Right ventricle myocardium superior (tissue), 1 donor: ENCODE measurements at regions not wholly inside any gene's neighbourhood (a gene's known extent, or its start where the extent isn't known, plus 50 kb on each side); places are given as distances from the start of the nearest gene placed in this dataset.

Source experiments
- ATAC-seq: fragments of 200-7000 bp; cut with Tn5 transposase; one replicate; pipeline ENCODE4 v1.9.1; 2020; ENCODE audit warnings: mild to moderate bottlenecking; ENCODE audit not compliant: poor library complexity
- DNase-seq: peaks from one replicate; pipeline ENCODE4 v3.0.0-alpha.2; 2020
- intact Hi-C: fragments of 100-400 bp; cut with DNase I; formaldehyde crosslinking; loops from one replicate; pipeline ENCODE4 v1.11.2; 2022
- donor health status: DM: no; HTN: yes; CAD: no; lungs with severe emphysema.

DNA sequence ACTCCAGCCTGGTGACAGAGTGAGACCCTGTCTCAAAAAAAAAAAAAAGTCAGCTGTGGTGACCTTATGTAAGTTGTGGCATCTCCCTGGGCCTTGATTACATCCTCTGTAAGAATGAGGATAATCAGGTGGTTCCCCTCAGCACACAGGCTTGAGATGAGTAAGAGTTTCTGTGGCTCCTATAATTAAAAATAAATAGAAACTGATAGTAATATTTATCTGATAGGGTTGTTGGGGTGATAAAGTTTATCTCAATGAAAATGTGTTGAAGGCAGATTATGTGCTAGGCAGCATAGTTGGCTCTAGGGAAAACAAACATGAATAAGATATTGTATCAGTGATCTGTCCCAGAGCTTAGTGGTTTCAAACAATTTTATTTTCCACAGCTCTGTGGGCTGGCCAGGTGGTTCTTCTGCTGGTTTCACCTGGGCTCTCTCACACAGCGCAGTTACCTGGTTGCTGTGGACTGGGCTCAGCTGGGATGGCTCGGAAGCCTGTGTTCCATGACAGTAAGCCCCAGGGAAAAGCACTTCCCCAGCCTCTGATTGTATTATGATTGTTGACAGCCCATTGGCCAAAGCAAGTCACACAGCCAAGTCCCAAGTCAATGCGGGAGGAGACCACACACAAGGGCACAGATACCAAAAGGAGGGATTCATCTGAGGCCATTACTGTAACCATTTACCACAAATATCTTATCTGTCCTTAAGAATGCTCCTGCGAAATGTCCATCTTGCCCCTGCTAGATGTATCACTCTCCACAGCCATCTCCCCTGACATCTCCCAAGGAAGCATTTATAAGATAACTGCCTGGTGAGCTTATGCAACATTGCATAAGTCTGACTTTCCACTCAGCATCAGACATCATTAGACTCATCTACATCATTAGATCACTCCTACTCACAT lies 151.7 kb downstream of the NUAK1 start:
- intact Hi-C loops = loop anchor here (10.0 kb wide), 1 partner anchor 138 kb away; no protein-coding TSS in a partner anchor
- DNase-seq (no peak), ATAC-seq (no peak)

DNA sequence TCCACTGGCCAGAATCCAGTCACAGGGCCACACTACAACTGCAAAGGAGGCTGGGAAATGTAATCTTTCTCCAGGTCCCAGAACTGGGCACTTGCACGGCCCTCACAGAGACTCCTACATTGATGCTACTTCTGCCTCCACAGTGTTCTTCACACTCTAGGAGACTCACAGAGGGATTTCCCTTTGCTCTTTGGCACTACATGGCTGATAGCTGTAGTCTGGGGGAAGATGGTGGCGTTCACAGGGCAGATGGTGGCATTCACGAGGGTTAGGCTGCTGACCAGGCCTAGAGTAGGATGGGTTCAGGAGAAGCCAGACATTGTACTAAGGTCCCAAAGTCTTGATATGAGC lies 151.1 kb downstream of the NUAK1 start:
- ATAC-seq (no peak), DNase-seq (no peak)
- intact Hi-C loops = loop anchor here (10.0 kb wide), 1 partner anchor 137 kb away; no protein-coding TSS in a partner anchor

GRCh38 chr12:105992849-105993740 lies 145.7 kb downstream of the NUAK1 start:
- intact Hi-C loops = no loop called here
- ATAC-seq = peak; percentile 58
- DNase-seq = no peak

DNA sequence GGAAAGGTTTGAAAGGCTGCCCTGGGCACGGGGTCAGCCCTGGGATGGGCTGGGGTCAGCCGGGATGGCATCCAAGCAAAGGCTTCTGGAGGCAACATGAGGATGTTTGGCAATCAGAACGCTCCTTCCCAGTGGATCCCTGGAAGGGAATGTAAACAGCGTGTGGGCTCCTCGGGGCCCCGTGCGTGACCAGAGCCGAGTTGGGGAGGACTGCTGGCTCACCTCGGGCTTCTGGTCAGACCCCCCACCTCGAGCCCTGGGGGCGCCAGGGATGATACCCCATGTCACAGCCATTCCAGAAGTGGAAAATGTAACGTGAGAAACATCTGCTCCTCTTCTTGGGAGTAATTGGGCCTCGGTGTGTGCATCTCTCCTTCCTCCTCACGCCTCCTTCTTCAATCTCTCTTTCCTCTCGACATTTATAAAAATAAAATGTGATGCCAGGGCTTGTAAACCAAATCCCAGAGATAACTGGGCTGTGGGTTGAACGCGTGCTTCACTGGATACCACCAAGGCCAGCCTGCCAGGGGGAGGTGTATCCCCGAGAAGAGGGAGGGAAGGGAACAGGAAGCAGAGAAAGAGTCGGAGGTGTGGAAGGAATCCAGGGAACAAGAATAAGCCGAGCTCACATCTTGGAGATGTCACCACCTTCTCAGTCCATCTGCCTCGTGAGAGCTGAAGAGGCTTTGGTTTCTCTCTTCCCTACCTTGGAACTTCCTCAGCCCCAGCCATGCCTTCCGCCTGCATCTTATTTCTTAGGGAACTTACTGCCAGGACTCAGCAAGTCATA lies 144.8 kb downstream of the NUAK1 start:
- intact Hi-C loops = no loop called here
- DNase-seq (no peak), ATAC-seq (no peak)

DNA sequence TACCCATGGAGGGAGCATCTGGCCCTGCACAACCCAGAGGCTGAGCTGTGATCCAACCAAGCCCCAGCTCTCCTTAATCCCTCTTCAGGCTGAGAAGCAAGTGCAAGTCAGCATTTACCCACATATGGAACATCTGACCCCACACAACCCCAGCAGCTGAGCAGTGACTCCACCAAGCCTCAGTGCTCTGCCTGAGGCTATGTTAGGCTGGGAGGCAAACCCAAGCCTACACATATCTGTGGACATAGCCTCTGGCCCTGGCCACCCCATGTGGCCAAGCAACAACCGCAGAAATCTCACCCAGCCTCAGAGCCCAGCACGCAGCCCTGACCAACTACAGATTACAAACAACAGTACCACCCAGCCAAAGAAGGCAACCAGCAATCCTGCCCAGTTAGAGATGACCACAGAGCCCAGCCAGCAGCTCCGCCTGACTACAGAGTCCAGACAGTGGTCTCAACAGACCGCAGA lies 142.8 kb downstream of the NUAK1 start:
- DNase-seq (no peak), ATAC-seq (no peak)
- intact Hi-C loops = no loop called here

- no peak for DNase-seq
- no peak for ATAC-seq
- intact Hi-C loops = no loop called here
These were observed 140.2 kb downstream of the NUAK1 start for GRCh38 chr12:105998561-105998960.

DNA sequence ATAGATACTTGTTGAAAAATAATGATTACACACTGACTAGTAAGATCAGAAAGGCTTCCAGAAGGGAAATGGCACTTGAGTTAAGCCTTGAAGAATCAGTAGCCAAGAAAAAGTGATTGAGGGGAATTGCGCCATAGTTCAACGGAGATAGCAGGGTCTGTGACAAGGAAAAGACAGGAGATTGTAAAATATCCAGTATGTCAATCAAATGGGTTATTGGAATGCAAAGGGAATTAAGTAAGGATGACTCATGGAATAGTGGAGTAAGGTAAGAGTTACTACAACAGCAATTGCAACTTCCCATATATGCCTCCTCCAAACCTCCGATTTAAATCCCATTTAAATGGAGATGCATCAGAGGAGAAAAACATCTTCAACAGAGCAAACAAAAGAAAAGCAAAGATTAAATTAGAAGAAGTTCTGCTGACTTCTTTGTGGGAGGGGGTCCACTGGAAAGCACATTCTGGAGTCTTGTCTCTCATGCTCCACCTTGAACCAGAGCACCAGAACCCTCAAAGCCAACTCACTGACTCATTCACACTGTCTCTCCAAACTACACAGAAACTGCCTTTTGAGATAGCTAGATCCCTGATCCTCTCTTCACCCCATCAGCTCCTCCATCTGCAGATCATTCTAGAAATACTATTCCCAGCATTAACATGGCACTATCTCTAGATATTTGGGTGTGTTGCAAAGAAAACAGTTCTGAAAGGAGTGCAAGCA lies 138.2 kb downstream of the NUAK1 start:
- DNase-seq (no peak), ATAC-seq (no peak)
- intact Hi-C loops = no loop called here

- DNase-seq (no peak), ATAC-seq (no peak)
- intact Hi-C loops = no loop called here
These were observed 137.5 kb downstream of the NUAK1 start for GRCh38 chr12:106001105-106001836.

DNA sequence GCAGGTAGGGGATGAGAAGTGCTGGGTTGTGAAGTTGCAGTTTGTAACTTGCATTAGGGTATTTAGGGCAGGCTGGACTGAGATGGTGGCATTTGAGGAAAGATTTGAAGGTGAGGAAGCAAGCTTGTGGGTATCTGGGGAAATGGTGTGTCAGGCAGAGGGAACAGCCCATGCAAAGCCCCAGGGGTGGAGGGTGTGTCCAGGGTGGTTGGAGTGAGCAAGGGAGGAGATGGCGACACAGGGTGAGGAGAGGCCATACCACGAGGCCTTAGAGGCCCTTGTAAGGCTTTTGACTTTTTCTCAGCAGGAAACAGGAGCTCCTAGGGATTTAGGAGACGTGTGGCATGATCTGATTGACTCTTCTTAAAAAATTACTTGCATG lies 136.9 kb downstream of the NUAK1 start:
- no peak for ATAC-seq
- no peak for DNase-seq
- intact Hi-C loops = no loop called here

DNA sequence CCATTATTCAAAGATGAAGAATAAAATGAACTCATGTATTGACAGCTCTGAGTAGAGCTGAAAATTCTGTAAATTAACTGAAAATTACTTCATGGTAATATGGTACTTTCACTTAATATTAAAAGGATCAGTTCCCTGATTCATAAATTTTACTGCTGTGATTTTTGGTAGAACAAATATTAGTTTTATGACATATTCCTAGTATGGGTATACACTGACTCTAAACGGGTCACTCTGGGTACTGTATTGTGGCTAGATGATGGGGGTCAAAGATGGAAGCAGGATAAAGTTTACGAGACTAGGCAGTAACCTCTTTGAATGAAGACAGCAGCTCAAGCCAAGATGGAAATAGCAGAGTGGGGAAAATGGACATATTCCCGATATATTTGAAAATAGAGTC lies 135.5 kb downstream of the NUAK1 start:
- intact Hi-C loops = no loop called here
- ATAC-seq = no peak

GRCh38 chr12:106004289-106004688 lies 134.5 kb downstream of the NUAK1 start:
- intact Hi-C loops = no loop called here
- ATAC-seq = no peak

More for the DNA sequence above, 135.5 kb downstream of the NUAK1 start:
- DNase-seq = no peak

GRCh38 chr12:106006382-106006781 lies 132.4 kb downstream of the NUAK1 start:
- no peak for ATAC-seq
- intact Hi-C loops = no loop called here
- DNase-seq = no peak

More at GRCh38 chr12:106004289-106004688, 134.5 kb downstream of the NUAK1 start:
- DNase-seq = no peak

DNA sequence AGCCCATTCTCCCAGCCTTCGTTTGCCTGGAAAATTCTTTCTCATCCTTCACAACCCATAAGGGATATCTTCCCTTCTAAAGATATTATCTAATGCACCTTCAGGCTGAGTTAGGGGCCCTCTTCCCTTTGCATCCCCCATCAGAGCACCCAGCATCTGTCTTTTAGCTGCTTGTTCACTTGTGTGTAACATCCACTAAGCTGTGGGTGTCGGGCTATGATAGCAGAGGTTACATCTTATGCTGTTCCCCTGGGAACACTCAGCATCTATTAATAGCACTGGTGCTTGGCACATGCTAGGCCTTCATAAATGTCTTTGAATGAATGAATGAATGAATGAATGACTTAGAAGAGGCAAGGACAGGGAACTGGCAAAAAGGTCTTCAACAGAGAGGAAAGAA lies 131.8 kb downstream of the NUAK1 start:
- ATAC-seq (no peak), DNase-seq (no peak)
- intact Hi-C loops = no loop called here

DNA sequence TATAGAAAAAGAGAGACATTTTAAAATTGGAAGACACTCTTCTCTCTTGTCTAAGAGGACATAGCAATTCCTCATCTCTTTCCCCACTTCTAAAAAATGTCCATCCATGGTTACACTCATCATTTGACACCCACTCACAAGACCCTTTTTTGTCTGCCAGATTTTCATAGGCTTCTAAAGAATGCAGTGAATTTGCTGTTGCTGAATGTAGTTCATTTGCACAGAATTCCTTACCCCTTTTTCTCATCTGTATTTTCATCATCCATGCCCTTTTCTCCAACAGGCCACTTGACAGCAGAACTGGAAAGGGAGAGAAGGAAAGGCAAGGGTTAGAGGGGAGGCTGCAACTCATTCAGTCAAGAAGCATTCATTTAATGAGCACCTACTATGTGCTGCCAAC lies 128.0 kb downstream of the NUAK1 start:
- intact Hi-C loops = no loop called here
- DNase-seq (no peak), ATAC-seq (no peak)
